Neural cell (in vitro differentiated cells): ENCODE measurements at regions not wholly inside any gene's neighbourhood (a gene's known extent, or its start where the extent isn't known, plus 50 kb on each side); places are given as distances from the start of the nearest gene placed in this dataset.

Experiments used
- H2AFZ ChIP-seq: fragments of 200-600, 300-800 bp; sonication (generic), shearing (Covaris generic); 2 replicates; pipeline ENCODE4 v1.6.0; 2014; ENCODE audit warnings: low read depth, mild to moderate bottlenecking, antibody characterized with exemption, low read length, moderate library complexity
- H3F3A ChIP-seq: fragments of 200-600 bp; shearing (Covaris generic); 2 replicates; pipeline ENCODE4 v1.6.1; 2016; ENCODE audit warnings: mild to moderate bottlenecking, moderate library complexity, mixed read lengths, antibody characterized with exemption, low read length; ENCODE audit not compliant: insufficient read depth, poor library complexity, severe bottlenecking
- H3K27ac ChIP-seq: fragments of 200-600, 300-800 bp; sonication (generic), shearing (Covaris generic); 2 replicates; pipeline ENCODE4 v1.5.1; 2014; ENCODE audit warnings: mild to moderate bottlenecking, low read length, moderate library complexity
- H3K27me3 ChIP-seq: fragments of 300-800, 200-600 bp; sonication (generic), shearing (Covaris generic); 2 replicates; pipeline ENCODE4 v1.6.0; 2014; ENCODE audit warnings: mild to moderate bottlenecking, low read depth, low read length, moderate library complexity; ENCODE audit not compliant: insufficient read depth
- H3K36me3 ChIP-seq: fragments of 300-800, 200-600 bp; sonication (generic), shearing (Covaris generic); 2 replicates; pipeline ENCODE4 v1.5.1; 2014; ENCODE audit warnings: mild to moderate bottlenecking, antibody characterized with exemption, low read length, moderate library complexity; ENCODE audit not compliant: insufficient read depth
- H3K4me2 ChIP-seq: fragments of 300-800, 200-600 bp; sonication (generic), shearing (Covaris generic); 2 replicates; pipeline ENCODE4 v1.6.0; 2014; ENCODE audit warnings: mild to moderate bottlenecking, low read length
- H3K4me3 ChIP-seq: fragments of 300-800, 200-600 bp; sonication (generic), shearing (Covaris generic); 2 replicates; pipeline ENCODE4 v1.5.1; 2014; ENCODE audit warnings: mild to moderate bottlenecking, low read length, moderate library complexity
- H3K79me2 ChIP-seq: fragments of 200-600 bp; shearing (Covaris generic); replicated peaks from 2 replicates; pipeline ENCODE4 v1.6.0; 2014; ENCODE audit warnings: mild to moderate bottlenecking, low read length, moderate library complexity; ENCODE audit not compliant: insufficient read depth
- H3K9ac ChIP-seq: fragments of 300-800, 200-600 bp; sonication (generic), shearing (Covaris generic); 2 replicates; pipeline ENCODE4 v1.6.1; 2016; ENCODE audit warnings: mild to moderate bottlenecking, low read length, mixed read lengths
- H3K9me2 ChIP-seq: fragments of 200-600 bp; shearing (Covaris generic); 2 replicates; pipeline ENCODE4 v1.6.1; 2016; ENCODE audit warnings: mild to moderate bottlenecking, low read length, mixed read lengths; ENCODE audit not compliant: insufficient read depth
- H3K9me3 ChIP-seq: fragments of 200-600, 300-800 bp; sonication (generic), shearing (Covaris generic); 2 replicates; pipeline ENCODE4 v1.6.1; 2016; ENCODE audit warnings: mild to moderate bottlenecking, mixed run types, low read length, moderate library complexity, mixed read lengths
- H4K20me1 ChIP-seq: fragments of 200-600 bp; shearing (Covaris generic); 2 replicates; pipeline ENCODE4 v1.6.1; 2016; ENCODE audit warnings: mild to moderate bottlenecking, mixed run types; ENCODE audit not compliant: insufficient read depth
- EP300 ChIP-seq: fragments of 450-650 bp; conservative IDR thresholded peaks from 2 replicates; pipeline ENCODE4 v1.6.1; 2014; ENCODE audit warnings: antibody characterized with exemption, mild to moderate bottlenecking, moderate library complexity; ENCODE audit not compliant: poor library complexity, severe bottlenecking
- EZH2 ChIP-seq: fragments of 200-600, 300-800 bp; shearing (Covaris generic), sonication (generic); IDR thresholded peaks from 2 replicates; pipeline ENCODE4 v1.6.1; 2014; ENCODE audit warnings: antibody characterized with exemption, low read length, borderline replicate concordance, mild to moderate bottlenecking; ENCODE audit not compliant: insufficient read depth, poor library complexity, severe bottlenecking
- MXI1 ChIP-seq: fragments of 450-650 bp; conservative IDR thresholded peaks from 2 replicates; pipeline ENCODE4 v1.6.1; 2014; ENCODE audit warnings: antibody characterized with exemption, mild to moderate bottlenecking; ENCODE audit not compliant: poor library complexity, severe bottlenecking
- POLR2AphosphoS5 ChIP-seq: IDR thresholded peaks from 2 replicates; pipeline ENCODE4 v1.6.1; 2012
- RAD21 ChIP-seq: fragments of 450-650 bp; conservative IDR thresholded peaks from 2 replicates; pipeline ENCODE4 v1.6.1; 2014; ENCODE audit warnings: antibody characterized with exemption, mild to moderate bottlenecking, moderate library complexity
- REST ChIP-seq: IDR thresholded peaks from 2 replicates; pipeline ENCODE4 v1.6.1; 2012; ENCODE audit warnings: borderline replicate concordance
- SMC3 ChIP-seq: fragments of 450-650 bp; conservative IDR thresholded peaks from 2 replicates; pipeline ENCODE4 v1.6.1; 2014; ENCODE audit warnings: antibody characterized with exemption, mild to moderate bottlenecking, moderate library complexity; ENCODE audit not compliant: poor library complexity
- TAF1 ChIP-seq: IDR thresholded peaks from 2 replicates; pipeline ENCODE4 v1.6.1; 2012; ENCODE audit warnings: low read depth
- TF ChIP-seq, protein P1 (sequence below): fragments of 450-650 bp; IDR thresholded peaks from 2 replicates; pipeline ENCODE4 v1.5.1; 2014; ENCODE audit warnings: antibody characterized with exemption, mild to moderate bottlenecking, moderate library complexity; ENCODE audit not compliant: poor library complexity, severe bottlenecking

DNA sequence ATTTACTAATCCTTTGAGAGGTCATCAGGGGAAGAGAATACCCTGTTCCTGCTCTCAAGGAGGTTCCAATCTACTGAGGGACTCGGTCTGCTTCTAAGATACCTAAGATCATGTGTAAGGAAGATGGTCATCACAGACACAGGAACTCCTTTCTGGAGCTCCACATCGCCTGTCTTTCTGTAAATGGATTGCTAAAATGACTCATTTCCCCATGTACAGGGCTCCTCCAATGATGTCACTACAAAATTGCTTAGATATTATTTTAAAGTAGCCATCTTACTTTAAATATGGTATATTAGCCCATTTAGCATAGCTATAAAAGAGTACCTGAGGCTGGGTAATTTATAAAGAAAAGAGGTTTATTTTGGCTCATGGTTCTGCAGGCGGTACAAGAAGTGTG is 206.1 kb upstream of the PROK2 start:
- Histone ChIP-seq H3K9me3 (no peaks in the 10 kb centered on the region), H4K20me1 (no peaks in the 10 kb centered on the region), H3K4me3 (no peak overlapping the region), H3K36me3 (no peaks in the 10 kb centered on the region), H3K4me2 (no peak overlapping the region), H3K27ac (no peak overlapping the region), H3K27me3 (no peaks in the 10 kb centered on the region), H3K9ac (no peak overlapping the region), H2AFZ (no peak overlapping the region), H3F3A (no peaks in the 10 kb centered on the region), H3K9me2 (no peaks in the 10 kb centered on the region), H3K79me2 (no peaks in the 10 kb centered on the region)
- TF ChIP-seq MXI1 (no peak), EP300 (no peak), POLR2AphosphoS5 (no peak), REST (no peak), TAF1 (no peak), EZH2 (no peak), SMC3 (no peak), RAD21 (no peak)
- TF ChIP-seq, protein P1, sequence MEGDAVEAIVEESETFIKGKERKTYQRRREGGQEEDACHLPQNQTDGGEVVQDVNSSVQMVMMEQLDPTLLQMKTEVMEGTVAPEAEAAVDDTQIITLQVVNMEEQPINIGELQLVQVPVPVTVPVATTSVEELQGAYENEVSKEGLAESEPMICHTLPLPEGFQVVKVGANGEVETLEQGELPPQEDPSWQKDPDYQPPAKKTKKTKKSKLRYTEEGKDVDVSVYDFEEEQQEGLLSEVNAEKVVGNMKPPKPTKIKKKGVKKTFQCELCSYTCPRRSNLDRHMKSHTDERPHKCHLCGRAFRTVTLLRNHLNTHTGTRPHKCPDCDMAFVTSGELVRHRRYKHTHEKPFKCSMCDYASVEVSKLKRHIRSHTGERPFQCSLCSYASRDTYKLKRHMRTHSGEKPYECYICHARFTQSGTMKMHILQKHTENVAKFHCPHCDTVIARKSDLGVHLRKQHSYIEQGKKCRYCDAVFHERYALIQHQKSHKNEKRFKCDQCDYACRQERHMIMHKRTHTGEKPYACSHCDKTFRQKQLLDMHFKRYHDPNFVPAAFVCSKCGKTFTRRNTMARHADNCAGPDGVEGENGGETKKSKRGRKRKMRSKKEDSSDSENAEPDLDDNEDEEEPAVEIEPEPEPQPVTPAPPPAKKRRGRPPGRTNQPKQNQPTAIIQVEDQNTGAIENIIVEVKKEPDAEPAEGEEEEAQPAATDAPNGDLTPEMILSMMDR: no peak

- Histone ChIP-seq H2AFZ (no peak overlapping the region), H3K9me2 (no peaks in the 10 kb centered on the region)
Observed at GRCh38 chr3:71990545-71990944, 205.6 kb upstream of the PROK2 start.

More at GRCh38 chr3:71990545-71990944, 205.6 kb upstream of the PROK2 start:
- Histone ChIP-seq H3K4me3 (no peak overlapping the region), H3F3A (no peaks in the 10 kb centered on the region), H3K79me2 (no peaks in the 10 kb centered on the region), H4K20me1 (no peaks in the 10 kb centered on the region), H3K27ac (no peak overlapping the region), H3K9ac (no peak overlapping the region), H3K27me3 (no peaks in the 10 kb centered on the region), H3K36me3 (no peaks in the 10 kb centered on the region), H3K9me3 (no peaks in the 10 kb centered on the region), H3K4me2 (no peak overlapping the region)
- TF ChIP-seq MXI1: no peak
- TF ChIP-seq RAD21: no peak
- TF ChIP-seq, protein P1: no peak
- TF ChIP-seq TAF1: no peak
- TF ChIP-seq EZH2: no peak
- TF ChIP-seq POLR2AphosphoS5: no peak
- no peak for TF ChIP-seq EP300
- TF ChIP-seq REST: no peak
- no peak for TF ChIP-seq SMC3
